SU-DHL-6 (cell line): ENCODE measurements at regions not wholly inside any gene's neighbourhood (a gene's known extent, or its start where the extent isn't known, plus 50 kb on each side); places are given as distances from the start of the nearest gene placed in this dataset.

ENCODE experiments used
- CTCF ChIP-seq: fragments of 200-600 bp; sonication (generic); IDR thresholded peaks from one replicate; pipeline ENCODE4 v1.5.1; 2017; ENCODE audit warnings: antibody characterized with exemption, mild to moderate bottlenecking, low read length, moderate library complexity; ENCODE audit not compliant: insufficient read depth, poor library complexity, severe bottlenecking
- EZH2phosphoT487 ChIP-seq: fragments of 200-600 bp; sonication (generic), shearing (Covaris generic); conservative IDR thresholded peaks from 2 replicates; pipeline ENCODE4 v1.6.1; 2018; ENCODE audit warnings: mild to moderate bottlenecking, antibody characterized with exemption, low read length, moderate library complexity, mixed read lengths

- TF ChIP-seq CTCF (no peak), EZH2phosphoT487 (no peak)
Observed at GRCh38 chr16:55001931-55002330, 71.3 kb downstream of the IRX5 start.
